HFFc6 (cell line): ENCODE measurements at regions not wholly inside any gene's neighbourhood (a gene's known extent, or its start where the extent isn't known, plus 50 kb on each side); places are given as distances from the start of the nearest gene placed in this dataset.

Experiments
- DNase-seq: peaks from one replicate; pipeline ENCODE4 v3.0.0-alpha.2; 2018
- H3K27ac Mint-ChIP-seq: 2 replicates; pipeline ENCODE4 v1.8.0; 2020; ENCODE audit warnings: mild to moderate bottlenecking, mixed read lengths
- H3K27me3 Mint-ChIP-seq: 2 replicates; pipeline ENCODE4 v1.8.0; 2021; ENCODE audit warnings: mild to moderate bottlenecking, moderate library complexity, mixed read lengths; ENCODE audit not compliant: insufficient read depth
- H3K36me3 Mint-ChIP-seq: 2 replicates; pipeline ENCODE4 v1.8.0; 2021; ENCODE audit warnings: low read depth, mixed read lengths
- H3K4me1 Mint-ChIP-seq: 2 replicates; pipeline ENCODE4 v1.8.0; 2020; ENCODE audit warnings: low read depth, mixed read lengths
- H3K4me3 Mint-ChIP-seq: 2 replicates; pipeline ENCODE4 v1.8.0; 2020; ENCODE audit warnings: mild to moderate bottlenecking, moderate library complexity, mixed read lengths
- H3K9me3 Mint-ChIP-seq: 2 replicates; pipeline ENCODE4 v1.8.0; 2020; ENCODE audit warnings: mild to moderate bottlenecking, mixed read lengths
- CTCF ChIP-seq: fragments of 200-600 bp; sonication (generic); IDR thresholded peaks from 2 replicates; pipeline ENCODE4 v1.5.0; 2021; ENCODE audit warnings: antibody characterized with exemption, mild to moderate bottlenecking

- H3K36me3 Mint-ChIP-seq, result 0 out of 2 replicates have a peak, but pooled peaks cover 2% of the 10 kb centered on the region
- no peaks in the 10 kb centered on the region; the same call in none of the 2 replicates for H3K27me3 Mint-ChIP-seq
- no peak overlapping the region for H3K4me3 Mint-ChIP-seq
- DNase-seq, result no peak
- H3K27ac Mint-ChIP-seq, result no peak overlapping the region
- H3K9me3 Mint-ChIP-seq, result no peaks in the 10 kb centered on the region
- H3K4me1 Mint-ChIP-seq, result peaks cover 36% of the 10 kb centered on the region
- TF ChIP-seq CTCF, result no peak
These were observed 166.8 kb upstream of the COL8A1 start for GRCh38 chr3:99471353-99472323.

GRCh38 chr3:99470841-99471240 is 167.6 kb upstream of the COL8A1 start:
- DNase-seq, result no peak
- Mint-ChIP-seq H3K27me3 (no peaks in the 10 kb centered on the region; the same call in none of the 2 replicates), H3K9me3 (no peaks in the 10 kb centered on the region), H3K4me1 (peaks cover 34% of the 10 kb centered on the region), H3K4me3 (no peak overlapping the region), H3K36me3 (no peaks in the 10 kb centered on the region), H3K27ac (no peak overlapping the region)
- no peak for TF ChIP-seq CTCF

- TF ChIP-seq CTCF, result no peak
- no peak for DNase-seq
- peaks cover 15% of the 10 kb centered on the region for H3K4me1 Mint-ChIP-seq
- no peaks in the 10 kb centered on the region for H3K9me3 Mint-ChIP-seq
- H3K27me3 Mint-ChIP-seq, result no peaks in the 10 kb centered on the region; the same call in none of the 2 replicates
- H3K27ac Mint-ChIP-seq, result no peak overlapping the region
- H3K4me3 Mint-ChIP-seq, result no peak overlapping the region
- no peaks in the 10 kb centered on the region for H3K36me3 Mint-ChIP-seq
These were observed 169.5 kb upstream of the COL8A1 start for GRCh38 chr3:99468918-99469317.

- Mint-ChIP-seq H3K27me3 (no peaks in the 10 kb centered on the region; the same call in none of the 2 replicates), H3K36me3 (no peaks in the 10 kb centered on the region), H3K9me3 (no peaks in the 10 kb centered on the region), H3K4me1 (peaks cover under 1% of the 10 kb centered on the region; the same call in 1 of the 2 replicates), H3K27ac (no peak overlapping the region), H3K4me3 (no peak overlapping the region)
- no peak for DNase-seq
- no peak for TF ChIP-seq CTCF
These were observed 171.0 kb upstream of the COL8A1 start for GRCh38 chr3:99467420-99467819.

- Mint-ChIP-seq H3K4me1 (no peaks in the 10 kb centered on the region), H3K9me3 (no peaks in the 10 kb centered on the region), H3K27ac (no peak overlapping the region), H3K27me3 (no peaks in the 10 kb centered on the region; the same call in none of the 2 replicates), H3K36me3 (no peaks in the 10 kb centered on the region), H3K4me3 (no peak overlapping the region)
- DNase-seq, result no peak
- no peak for TF ChIP-seq CTCF
These were observed 172.1 kb upstream of the COL8A1 start for GRCh38 chr3:99466331-99466730.
